ENCODE measurements at regions not wholly inside any gene's neighbourhood (a gene's known extent, or its start where the extent isn't known, plus 50 kb on each side); places are given as distances from the start of the nearest gene placed in this dataset.

DNA sequence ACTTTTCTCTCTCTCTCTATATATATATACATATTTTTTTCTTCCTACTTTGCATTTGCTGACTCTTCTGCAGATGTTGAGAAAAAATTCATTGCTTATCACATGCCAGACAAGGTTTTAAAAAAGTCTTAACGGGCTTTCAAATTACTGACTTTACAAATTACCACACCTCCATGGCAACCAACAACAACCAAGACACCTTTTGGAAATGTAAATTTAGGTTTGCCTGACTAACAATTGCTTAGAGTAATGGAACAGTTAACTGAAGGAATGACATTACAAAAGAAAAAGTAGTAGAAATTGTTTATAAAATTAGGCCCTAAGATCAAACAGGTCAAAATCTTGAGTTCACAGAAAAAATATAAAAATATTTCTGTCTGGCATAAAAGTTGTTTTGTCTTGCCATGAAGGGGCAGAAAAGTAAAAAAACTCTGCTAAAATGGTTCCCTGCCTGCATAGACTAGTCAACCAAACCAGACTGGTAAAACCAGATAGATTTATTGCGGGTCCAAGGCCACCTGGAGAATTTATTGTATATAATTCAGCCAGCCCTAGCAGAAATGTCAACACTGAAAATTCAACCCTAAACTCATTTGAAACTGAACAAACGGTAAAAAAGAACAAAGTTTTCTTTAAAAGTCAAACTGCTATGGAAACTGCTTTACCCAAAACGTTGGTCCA lies 92.8 kb upstream of the FRMD1 start:
- TF ChIP-seq POLR2A (IDR thresholded peaks at IDR 0.05; ENCODE audit: low read depth, low read length) = no peak
- no peak for TF ChIP-seq TAF1 (IDR thresholded peaks at IDR 0.05; ENCODE audit: low read depth, low read length)
